SKM-1 treated with dmso at 0.1 percent for 144 hours (cell line): ENCODE measurements at regions not wholly inside any gene's neighbourhood (a gene's known extent, or its start where the extent isn't known, plus 50 kb on each side); places are given as distances from the start of the nearest gene placed in this dataset.
"Not testable (repeated sequence)": the region's sequence is repeated elsewhere in the genome, so short reads cannot be mapped to it uniquely, and the experiment has no call there.

Source experiments
- DNase-seq: peaks from one replicate; lab custom pipeline; 2025; ENCODE audit not compliant: unreplicated experiment; lab: John Stamatoyannopoulos, UW

GRCh38 chr4:27119239-27119638 lies 258.6 kb downstream of the STIM2 start:
- DNase-seq = no peak

GRCh38 chr4:27121830-27122229 lies 261.2 kb downstream of the STIM2 start:
- no peak for DNase-seq

- DNase-seq = no peak
Observed at GRCh38 chr4:27123123-27123768, 262.6 kb downstream of the STIM2 start.

- DNase-seq = no peak
Observed at GRCh38 chr4:27123769-27124124, 263.1 kb downstream of the STIM2 start.

- not testable (repeated sequence) for DNase-seq
Observed at GRCh38 chr4:27126895-27127294, 266.3 kb downstream of the STIM2 start.

GRCh38 chr4:27128443-27128842 lies 267.8 kb downstream of the STIM2 start:
- DNase-seq = no peak

- DNase-seq = no peak
Observed at GRCh38 chr4:27129871-27130366, 269.3 kb downstream of the STIM2 start.

GRCh38 chr4:27132497-27132896 lies 271.9 kb downstream of the STIM2 start:
- no peak for DNase-seq

- no peak for DNase-seq
Observed at GRCh38 chr4:27140486-27140885, 279.8 kb downstream of the STIM2 start.

GRCh38 chr4:27141530-27141929 lies 280.9 kb downstream of the STIM2 start:
- DNase-seq = no peak

GRCh38 chr4:27142841-27143240 lies 282.2 kb downstream of the STIM2 start:
- no peak for DNase-seq

- no peak for DNase-seq
Observed at GRCh38 chr4:27145597-27145996, 285.0 kb downstream of the STIM2 start.

GRCh38 chr4:27148211-27148895 lies 287.7 kb downstream of the STIM2 start:
- no peak for DNase-seq

- DNase-seq = no peak
Observed at GRCh38 chr4:27149541-27150212, 289.0 kb downstream of the STIM2 start.

- DNase-seq = no peak
Observed at GRCh38 chr4:27152703-27153102, 292.1 kb downstream of the STIM2 start.

- no peak for DNase-seq
Observed at GRCh38 chr4:27154706-27155105, 294.1 kb downstream of the STIM2 start.

- DNase-seq = no peak
Observed at GRCh38 chr4:27161191-27161590, 300.6 kb downstream of the STIM2 start.

- DNase-seq = no peak
Observed at GRCh38 chr4:27168783-27169182, 308.1 kb downstream of the STIM2 start.

- DNase-seq = no peak
Observed at GRCh38 chr4:27173280-27173679, 312.6 kb downstream of the STIM2 start.

- peak; percentile 27 for DNase-seq
Observed at GRCh38 chr4:27176400-27176799, 315.8 kb downstream of the STIM2 start.

- DNase-seq = no peak
Observed at GRCh38 chr4:27176881-27177280, 316.2 kb downstream of the STIM2 start.

- no peak for DNase-seq
Observed at GRCh38 chr4:27178061-27178460, 317.4 kb downstream of the STIM2 start.
